Endodermal cell (in vitro differentiated cells): ENCODE measurements at regions not wholly inside any gene's neighbourhood (a gene's known extent, or its start where the extent isn't known, plus 50 kb on each side); places are given as distances from the start of the nearest gene placed in this dataset.
"Not testable (repeated sequence)": the region's sequence is repeated elsewhere in the genome, so short reads cannot be mapped to it uniquely, and the experiment has no call there.

Experiments used
- DNase-seq: peaks from one replicate; pipeline ENCODE4 v3.0.0-alpha.2; 2017
- H3K27ac ChIP-seq: 2 replicates; pipeline ENCODE4 v1.5.1; 2013; ENCODE audit warnings: mild to moderate bottlenecking, low read depth, low read length, moderate library complexity
- H3K27me3 ChIP-seq: 2 replicates; pipeline ENCODE4 v1.6.1; 2013; ENCODE audit warnings: mild to moderate bottlenecking, low read length, moderate library complexity; ENCODE audit not compliant: insufficient read depth, control insufficient read depth, poor library complexity, severe bottlenecking
- H3K36me3 ChIP-seq: 2 replicates; pipeline ENCODE4 v1.7.0; 2013; ENCODE audit warnings: mild to moderate bottlenecking, low read length, moderate library complexity; ENCODE audit not compliant: control insufficient read depth, insufficient read depth
- H3K4me1 ChIP-seq: one replicate; pipeline ENCODE4 v1.7.0; 2013; ENCODE audit warnings: low read length; ENCODE audit not compliant: control insufficient read depth, insufficient read depth
- H3K4me3 ChIP-seq: 2 replicates; pipeline ENCODE4 v1.5.1; 2013; ENCODE audit warnings: mild to moderate bottlenecking, low read length, moderate library complexity
- H3K9ac ChIP-seq: 2 replicates; pipeline ENCODE4 v1.6.1; 2013; ENCODE audit warnings: mild to moderate bottlenecking, low read length, moderate library complexity; ENCODE audit not compliant: poor library complexity, severe bottlenecking; ENCODE audit errors: extremely low read depth
- H3K9me3 ChIP-seq: 2 replicates; pipeline ENCODE4 v1.6.1; 2013; ENCODE audit warnings: mild to moderate bottlenecking, low read length, moderate library complexity; ENCODE audit not compliant: control insufficient read depth
- H3K27ac Mint-ChIP-seq: 2 replicates; pipeline ENCODE4 v1.8.0; 2020; ENCODE audit warnings: mixed read lengths
- H3K27me3 Mint-ChIP-seq: 2 replicates; pipeline ENCODE4 v1.8.0; 2021; ENCODE audit warnings: mild to moderate bottlenecking, mixed read lengths; ENCODE audit not compliant: insufficient read depth
- H3K36me3 Mint-ChIP-seq: 2 replicates; pipeline ENCODE4 v1.8.0; 2020; ENCODE audit warnings: low read depth, mixed read lengths
- H3K4me1 Mint-ChIP-seq: 2 replicates; pipeline ENCODE4 v1.8.0; 2020; ENCODE audit warnings: mixed read lengths
- H3K4me3 Mint-ChIP-seq: 2 replicates; pipeline ENCODE4 v1.8.0; 2020; ENCODE audit warnings: mild to moderate bottlenecking, moderate library complexity, mixed read lengths
- H3K9me3 Mint-ChIP-seq: 2 replicates; pipeline ENCODE4 v1.8.0; 2020; ENCODE audit warnings: mild to moderate bottlenecking, mixed read lengths
- CTCF ChIP-seq: fragments of 200-600 bp; sonication (generic); conservative IDR thresholded peaks from 2 replicates; pipeline ENCODE4 v1.5.0; 2021; ENCODE audit warnings: antibody characterized with exemption, mild to moderate bottlenecking
- WGBS, 2 experiments: methylation state at CpG; one replicate each; pipeline versions ENCODE4 v1.1.5 to v1.1.7; 2013; ENCODE audit warnings: missing lambda C conversion rate in 2 of 2, mixed read lengths in 1 of 2; ENCODE audit not compliant: insufficient coverage in 1 of 2, insufficient read length in 1 of 2; 5-methylcytosine and 5-hydroxymethylcytosine counted together

GRCh38 chr6:54535568-54535967 lies 227.3 kb downstream of the TINAG start:
- Histone ChIP-seq H3K4me1 (no peaks in the 10 kb centered on the region), H3K36me3 (no peaks in the 10 kb centered on the region), H3K27me3 (no peaks in the 10 kb centered on the region), H3K9me3 (no peaks in the 10 kb centered on the region), H3K27ac (no peak overlapping the region), H3K9ac (no peak overlapping the region), H3K4me3 (no peak overlapping the region)
- no peak for TF ChIP-seq CTCF
- 96 to 100% methylated on average over 1 of the region's 1 CpG for WGBS, 2 experiments
- no peak overlapping the region for H3K27ac Mint-ChIP-seq
- no peaks in the 10 kb centered on the region for H3K27me3 Mint-ChIP-seq
- H3K9me3 Mint-ChIP-seq: no peaks in the 10 kb centered on the region
- H3K36me3 Mint-ChIP-seq: no peaks in the 10 kb centered on the region
- H3K4me3 Mint-ChIP-seq: no peak overlapping the region
- H3K4me1 Mint-ChIP-seq: peaks cover 2% of the 10 kb centered on the region
- no peak for DNase-seq

- TF ChIP-seq CTCF: no peak
- Histone ChIP-seq H3K9me3 (peaks cover under 1% of the 10 kb centered on the region), H3K9ac (no peak overlapping the region), H3K36me3 (no peaks in the 10 kb centered on the region), H3K27me3 (no peaks in the 10 kb centered on the region), H3K27ac (no peak overlapping the region), H3K4me3 (no peak overlapping the region), H3K4me1 (peaks cover 3% of the 10 kb centered on the region)
- Mint-ChIP-seq H3K4me3 (no peak overlapping the region), H3K4me1 (peaks cover 15% of the 10 kb centered on the region), H3K27me3 (no peaks in the 10 kb centered on the region), H3K9me3 (no peaks in the 10 kb centered on the region), H3K27ac (no peak overlapping the region), H3K36me3 (no peaks in the 10 kb centered on the region)
- WGBS, 2 experiments: 83 to 98% methylated on average over 1 of the region's 1 CpG
- no peak for DNase-seq
These were observed 233.3 kb downstream of the TINAG start for GRCh38 chr6:54541541-54541940.

- Histone ChIP-seq H3K4me3 (no peak overlapping the region), H3K4me1 (peaks cover 12% of the 10 kb centered on the region), H3K9me3 (peaks cover 8% of the 10 kb centered on the region), H3K27ac (no peak overlapping the region), H3K36me3 (no peaks in the 10 kb centered on the region), H3K27me3 (no peaks in the 10 kb centered on the region), H3K9ac (no peak overlapping the region)
- H3K4me3 Mint-ChIP-seq: no peak overlapping the region
- WGBS, 2 experiments: 92 to 93% methylated on average over 3 to 4 of the region's 4 CpGs
- peaks cover 6% of the 10 kb centered on the region for H3K9me3 Mint-ChIP-seq
- H3K4me1 Mint-ChIP-seq: peaks cover 14% of the 10 kb centered on the region
- no peaks in the 10 kb centered on the region for H3K36me3 Mint-ChIP-seq
- no peak for TF ChIP-seq CTCF
- H3K27ac Mint-ChIP-seq: no peak overlapping the region
- DNase-seq: no peak
- H3K27me3 Mint-ChIP-seq: peaks cover 4% of the 10 kb centered on the region
These were observed 250.9 kb downstream of the TINAG start for GRCh38 chr6:54559136-54559535.

GRCh38 chr6:54564188-54564587 lies 255.9 kb downstream of the TINAG start:
- H3K27ac Mint-ChIP-seq, H3K4me1 ChIP-seq, H3K27ac ChIP-seq, H3K4me3 Mint-ChIP-seq, H3K9me3 Mint-ChIP-seq, H3K36me3 Mint-ChIP-seq, H3K9me3 ChIP-seq, H3K9ac ChIP-seq, H3K36me3 ChIP-seq, DNase-seq, H3K27me3 ChIP-seq, H3K27me3 Mint-ChIP-seq, H3K4me3 ChIP-seq: not testable (repeated sequence)
- H3K4me1 Mint-ChIP-seq: peaks cover 14% of the 10 kb centered on the region
- 73 to 93% methylated on average over 2 of the region's 2 CpGs for WGBS, 2 experiments
